ENCODE measurements at regions not wholly inside any gene's neighbourhood (a gene's known extent, or its start where the extent isn't known, plus 50 kb on each side); places are given as distances from the start of the nearest gene placed in this dataset.
"Not testable (repeated sequence)": the region's sequence is repeated elsewhere in the genome, so short reads cannot be mapped to it uniquely, and the experiment has no call there.

- no peak for DNase-seq
Observed at GRCh38 chr16:13471036-13471435, 448.9 kb upstream of the ERCC4 start.

GRCh38 chr16:13478991-13479390 is 441.0 kb upstream of the ERCC4 start:
- no peak for DNase-seq

DNA sequence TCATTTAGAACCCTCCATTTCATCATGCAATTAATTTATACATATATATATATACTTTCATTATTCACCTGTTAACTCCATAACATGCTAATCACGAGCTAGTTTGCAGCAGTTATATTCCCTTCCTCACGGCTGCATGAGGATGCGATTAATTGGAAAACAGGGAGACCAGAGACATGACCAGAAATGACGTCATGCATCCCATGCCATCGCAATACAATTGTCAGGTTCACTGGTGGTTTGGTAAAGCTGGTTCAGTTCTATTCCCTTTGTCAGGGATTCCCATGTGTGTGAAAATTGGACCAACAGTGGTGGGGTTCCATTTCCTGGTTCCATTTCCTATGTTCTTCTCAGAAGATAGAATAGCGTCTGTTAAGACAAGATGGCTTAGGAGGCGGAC is 440.4 kb upstream of the ERCC4 start:
- no peak for DNase-seq

DNA sequence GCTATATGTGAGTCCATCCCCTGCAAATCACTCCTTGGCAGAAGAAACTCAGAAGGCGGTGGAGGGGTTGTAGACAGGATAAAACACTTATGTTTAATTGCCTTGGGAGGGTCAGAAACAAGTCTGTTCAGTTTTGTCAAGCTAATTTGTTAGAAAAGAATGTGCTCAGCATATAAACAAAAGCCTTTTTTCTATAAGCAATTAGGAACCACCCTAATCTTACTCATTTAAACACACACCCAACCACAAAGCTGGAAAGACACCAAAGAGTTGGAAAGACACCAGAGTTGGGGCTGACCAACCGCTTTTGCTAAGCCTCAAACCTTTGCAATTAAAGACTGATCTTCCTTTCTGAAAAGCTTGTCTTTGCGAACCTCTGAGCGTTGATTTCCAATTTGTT is 439.2 kb upstream of the ERCC4 start:
- DNase-seq = no peak

- DNase-seq = no peak
Observed at GRCh38 chr16:13483121-13483520, 436.8 kb upstream of the ERCC4 start.

DNA sequence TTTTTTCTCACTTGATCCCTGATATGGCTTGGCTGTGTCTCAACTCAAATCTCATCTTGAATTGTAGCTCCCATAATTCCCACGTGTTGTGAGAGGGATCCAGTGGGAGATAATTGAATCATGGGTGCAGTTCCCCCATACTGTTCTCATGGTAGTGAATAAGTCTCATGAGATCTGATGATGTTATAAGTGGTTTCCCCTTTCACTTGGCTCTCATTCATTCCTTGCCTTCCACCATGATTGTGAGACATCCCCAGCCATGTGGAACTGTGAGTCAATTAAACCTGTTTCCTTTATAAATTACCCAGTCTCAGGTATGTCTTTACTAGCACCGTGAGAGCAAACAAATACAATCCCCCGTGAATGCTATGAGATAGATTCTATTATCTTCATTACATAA is 430.5 kb upstream of the ERCC4 start:
- DNase-seq = not testable (repeated sequence)

DNA sequence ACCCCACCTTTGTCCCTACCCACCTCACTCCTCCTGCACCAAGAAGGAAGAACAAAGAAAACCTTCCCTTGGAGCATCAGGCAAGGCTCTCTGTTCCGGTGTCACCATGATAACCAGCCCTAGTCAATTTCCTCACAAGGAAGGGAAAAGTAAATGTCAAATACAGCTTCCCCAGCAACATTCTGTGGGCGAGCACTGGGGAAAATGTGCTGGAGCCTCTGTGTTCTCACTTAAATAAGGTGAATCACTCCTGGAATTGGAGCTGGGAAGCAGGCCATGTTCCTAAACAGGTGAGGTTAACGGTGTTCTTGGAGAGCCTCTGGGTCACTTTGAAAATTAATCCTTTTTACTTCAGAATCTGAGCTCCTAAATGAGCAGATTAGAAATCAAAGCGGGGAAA is 427.9 kb upstream of the ERCC4 start:
- DNase-seq = no peak

- DNase-seq = no peak
Observed at GRCh38 chr16:13503960-13504635, 415.9 kb upstream of the ERCC4 start.

DNA sequence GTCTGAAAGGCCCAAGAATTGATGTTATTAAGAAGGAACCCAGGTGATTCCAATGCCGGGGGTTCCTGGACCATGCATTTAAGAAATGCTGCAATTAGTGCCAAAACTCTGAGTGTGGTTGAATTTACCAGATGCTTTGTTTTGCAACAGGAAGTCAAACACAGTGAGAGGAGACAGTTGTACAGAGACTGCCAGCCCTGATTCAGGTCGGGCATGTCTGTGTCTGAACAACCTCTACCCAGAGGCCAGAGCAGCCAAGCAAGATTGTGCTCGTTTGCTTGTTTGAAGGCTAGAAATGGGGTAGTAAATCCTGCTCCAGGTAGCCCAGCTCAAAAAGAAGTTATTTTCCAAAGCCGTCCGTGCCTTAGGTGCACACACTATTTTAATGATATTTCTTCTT is 412.4 kb upstream of the ERCC4 start:
- no peak for DNase-seq

- DNase-seq = no peak
Observed at GRCh38 chr16:13510425-13511151, 409.4 kb upstream of the ERCC4 start.

DNA sequence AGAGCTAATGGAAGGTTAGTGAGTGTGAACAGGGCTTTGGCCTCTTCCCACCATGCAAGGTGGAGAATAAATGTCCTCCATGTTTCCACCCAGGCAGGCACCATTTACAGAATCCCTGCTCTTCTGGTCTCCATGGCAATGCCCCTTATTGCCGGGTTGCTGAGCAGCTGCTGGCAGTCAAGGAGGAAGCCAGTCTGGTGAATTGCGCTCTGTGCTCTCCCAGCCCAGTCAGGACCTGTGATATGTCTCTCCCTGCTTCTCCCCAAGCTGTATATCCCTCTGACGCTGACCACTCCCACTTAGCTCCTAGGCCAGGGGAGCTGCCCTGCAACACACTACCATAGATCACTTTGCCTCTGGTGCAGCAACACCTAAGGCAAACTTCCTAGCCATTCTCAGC is 402.1 kb upstream of the ERCC4 start:
- no peak for DNase-seq

- DNase-seq = no peak
Observed at GRCh38 chr16:13519871-13520270, 400.1 kb upstream of the ERCC4 start.

DNA sequence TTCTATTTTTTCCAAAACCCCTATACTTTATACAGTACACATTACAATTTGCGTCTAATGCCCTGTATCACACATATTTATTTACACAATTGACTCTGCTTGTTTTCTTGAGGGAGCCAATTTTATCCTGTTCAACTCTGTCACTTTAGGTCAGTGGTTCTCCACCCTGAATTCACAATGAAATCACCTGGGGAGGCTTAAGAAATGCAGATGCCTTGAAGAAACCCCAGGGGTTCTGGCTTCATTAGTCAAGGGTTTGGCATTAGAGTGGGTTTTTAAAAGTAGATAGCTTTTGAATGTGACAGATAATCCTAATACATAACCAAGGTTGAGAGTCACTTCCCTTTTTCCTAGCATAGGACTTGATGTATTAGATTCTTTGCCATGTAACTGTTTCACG is 398.6 kb upstream of the ERCC4 start:
- DNase-seq = no peak

GRCh38 chr16:13527332-13527731 is 392.6 kb upstream of the ERCC4 start:
- no peak for DNase-seq

- no peak for DNase-seq
Observed at GRCh38 chr16:13528691-13529090, 391.3 kb upstream of the ERCC4 start.

DNA sequence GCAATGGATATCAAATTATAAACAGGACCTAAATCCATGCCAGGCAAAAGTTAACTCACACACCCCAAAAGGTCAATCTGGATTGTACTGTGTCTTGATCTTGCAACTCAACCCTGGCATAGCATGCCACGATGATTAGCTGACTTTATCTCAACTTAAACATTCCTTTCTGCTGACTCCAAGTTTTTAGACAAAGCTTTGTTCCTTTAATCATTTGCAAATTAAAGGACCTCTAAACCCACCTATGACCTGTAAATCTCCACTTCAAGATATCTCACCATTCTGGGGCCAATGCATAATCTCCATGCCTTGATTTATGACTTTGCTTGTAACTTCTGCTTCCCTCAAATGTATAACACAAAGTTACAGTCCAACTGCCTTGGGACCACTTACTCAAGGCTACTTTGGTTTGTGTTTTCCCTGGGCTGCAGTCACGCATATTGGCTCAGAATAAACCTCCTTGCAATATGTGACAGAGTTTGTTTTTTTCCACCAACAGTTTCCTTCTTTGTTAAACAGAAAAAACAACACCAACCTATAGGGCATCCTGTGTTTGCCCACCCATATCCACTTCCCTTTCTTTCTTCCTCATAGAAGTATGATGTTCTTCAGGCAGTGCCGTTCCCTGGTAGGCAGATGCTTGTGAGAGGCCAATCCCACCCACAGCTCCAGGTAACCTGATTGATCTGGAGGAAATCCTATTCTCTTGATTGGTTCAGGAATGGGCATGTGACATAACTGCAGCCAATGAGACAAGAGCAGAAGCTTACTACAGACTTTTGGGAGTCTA is 390.6 kb upstream of the ERCC4 start:
- no peak for DNase-seq

- DNase-seq = no peak
Observed at GRCh38 chr16:13540771-13541170, 379.2 kb upstream of the ERCC4 start.

GRCh38 chr16:13542284-13542683 is 377.7 kb upstream of the ERCC4 start:
- no peak for DNase-seq

DNA sequence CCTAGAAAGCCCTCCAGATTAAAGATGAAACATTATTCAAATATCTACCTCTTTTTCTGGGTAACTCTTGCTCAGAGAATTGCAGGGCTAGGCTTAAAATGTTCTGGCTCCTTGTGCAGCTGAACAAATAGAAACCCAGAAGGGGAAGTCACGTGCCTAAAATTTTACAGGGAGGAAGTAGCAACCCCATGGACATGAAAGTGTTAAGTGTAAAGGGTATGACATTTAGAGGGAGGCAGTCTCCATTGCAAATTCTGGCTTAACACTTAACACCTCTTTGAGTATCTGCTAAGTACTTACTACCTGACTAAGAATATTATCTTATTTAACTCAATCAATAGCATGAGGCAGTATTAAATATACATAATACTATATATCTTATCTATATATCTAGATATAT is 376.1 kb upstream of the ERCC4 start:
- no peak for DNase-seq

DNA sequence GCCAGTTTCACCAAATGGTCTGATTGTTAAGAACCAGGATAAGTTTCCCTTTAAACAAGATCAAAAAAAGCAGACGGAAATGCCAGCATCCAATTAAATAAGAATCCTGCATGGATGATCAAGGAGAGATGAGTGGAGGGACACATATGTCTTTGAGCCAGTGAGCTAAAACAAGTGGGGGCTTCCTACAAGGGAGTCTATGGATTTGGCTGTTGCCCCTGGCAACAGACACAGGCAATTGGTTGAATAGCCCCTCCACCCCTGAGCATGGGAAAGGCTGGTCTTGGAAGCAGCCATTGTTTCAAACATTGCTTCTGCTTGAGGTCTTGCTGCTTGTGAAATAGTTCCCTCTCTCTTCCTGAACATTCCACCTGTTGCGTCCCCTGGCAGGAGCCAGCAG is 374.7 kb upstream of the ERCC4 start:
- no peak for DNase-seq

DNA sequence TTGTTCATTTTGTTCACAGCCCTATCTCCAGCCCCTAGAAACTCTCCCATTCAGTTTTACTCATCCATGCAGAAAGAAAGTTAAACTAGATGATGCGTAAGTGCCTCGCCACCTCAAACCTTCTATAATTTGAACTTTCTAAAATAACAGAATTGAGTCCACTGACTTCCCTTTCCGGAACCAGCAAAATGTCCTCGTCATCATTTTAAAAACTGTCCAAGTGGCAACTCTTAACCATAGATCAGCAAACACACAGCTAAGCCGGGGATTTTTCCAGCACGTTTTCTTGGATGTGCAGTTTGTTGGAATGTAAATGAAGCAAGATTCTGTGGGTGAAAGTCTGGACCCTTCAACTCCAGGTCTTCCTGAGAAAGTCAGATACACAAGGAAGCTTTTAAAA is 369.7 kb upstream of the ERCC4 start:
- no peak for DNase-seq

GRCh38 chr16:13552062-13552959 is 367.6 kb upstream of the ERCC4 start:
- DNase-seq = no peak

DNA sequence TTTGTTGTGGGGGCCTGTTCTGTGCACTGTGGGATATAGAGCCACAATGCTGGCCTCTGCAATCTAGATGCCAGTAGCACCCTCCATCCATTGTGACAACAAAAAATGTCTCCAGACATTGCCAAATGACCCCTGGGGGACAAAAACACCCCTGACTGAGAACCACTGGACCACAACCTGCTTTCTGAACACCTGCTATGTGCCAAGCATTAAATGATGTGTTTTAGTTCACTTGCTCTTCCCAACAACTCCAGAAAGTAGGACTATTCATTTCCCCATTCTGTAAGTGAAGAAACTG is 367.0 kb upstream of the ERCC4 start:
- no peak for DNase-seq

Data from fibroblast of skin of scalp (primary cell).